ENCODE measurements at regions not wholly inside any gene's neighbourhood (a gene's known extent, or its start where the extent isn't known, plus 50 kb on each side); places are given as distances from the start of the nearest gene placed in this dataset.

- peaks cover 1% of the 10 kb centered on the region for H3K4me1 ChIP-seq (ENCODE audit: insufficient read depth)
- H3K27ac ChIP-seq (ENCODE audit: low read depth) = no peak overlapping the region
- no peak for DNase-seq (ENCODE audit: extremely low spot score)
- H3K36me3 ChIP-seq (ENCODE audit: insufficient read depth) = no peaks in the 10 kb centered on the region
- WGBS = 57% methylated on average over 2 of the region's 2 CpGs
- H3K4me3 ChIP-seq (ENCODE audit: low read depth, low read length) = no peak overlapping the region
Measured at GRCh38 chrX:74251006-74251930, 52.7 kb upstream of the ZCCHC13 start.

GRCh38 chrX:74250574-74250973, 53.4 kb upstream of the ZCCHC13 start:
- Histone ChIP-seq H3K4me3 (ENCODE audit: low read depth, low read length) (no peak overlapping the region), H3K4me1 (ENCODE audit: insufficient read depth) (peaks cover 1% of the 10 kb centered on the region), H3K27ac (ENCODE audit: low read depth) (no peak overlapping the region), H3K36me3 (ENCODE audit: insufficient read depth) (no peaks in the 10 kb centered on the region)
- DNase-seq (ENCODE audit: extremely low spot score) = no peak
- 68% methylated on average over 2 of the region's 2 CpGs for WGBS

- Histone ChIP-seq H3K27ac (ENCODE audit: low read depth) (no peak overlapping the region), H3K4me1 (ENCODE audit: insufficient read depth) (peaks cover 1% of the 10 kb centered on the region), H3K36me3 (ENCODE audit: insufficient read depth) (no peaks in the 10 kb centered on the region), H3K4me3 (ENCODE audit: low read depth, low read length) (no peak overlapping the region)
- WGBS = 29% methylated on average over 11 of the region's 11 CpGs
- DNase-seq (ENCODE audit: extremely low spot score) = no peak
Measured at GRCh38 chrX:74249963-74250362, 54.0 kb upstream of the ZCCHC13 start.

- H3K4me3 ChIP-seq (ENCODE audit: low read depth, low read length) = no peak overlapping the region
- no peak overlapping the region for H3K27ac ChIP-seq (ENCODE audit: low read depth)
- H3K36me3 ChIP-seq (ENCODE audit: insufficient read depth) = no peaks in the 10 kb centered on the region
- DNase-seq (ENCODE audit: extremely low spot score) = no peak
- WGBS = 31% methylated on average over 4 of the region's 4 CpGs
- peaks cover 1% of the 10 kb centered on the region for H3K4me1 ChIP-seq (ENCODE audit: insufficient read depth)
Measured at GRCh38 chrX:74248889-74249288, 55.1 kb upstream of the ZCCHC13 start.

GRCh38 chrX:74246524-74246923, 57.5 kb upstream of the ZCCHC13 start:
- H3K36me3 ChIP-seq (ENCODE audit: insufficient read depth) = no peaks in the 10 kb centered on the region
- no peak overlapping the region for H3K27ac ChIP-seq (ENCODE audit: low read depth)
- no peak for DNase-seq (ENCODE audit: extremely low spot score)
- no peak overlapping the region for H3K4me3 ChIP-seq (ENCODE audit: low read depth, low read length)
- H3K4me1 ChIP-seq (ENCODE audit: insufficient read depth) = peaks cover 1% of the 10 kb centered on the region

GRCh38 chrX:74242484-74243138, 61.4 kb upstream of the ZCCHC13 start:
- DNase-seq (ENCODE audit: extremely low spot score) = no peak
- H3K27ac ChIP-seq (ENCODE audit: low read depth) = no peak overlapping the region
- WGBS = 43% methylated on average over 8 of the region's 8 CpGs
- no peaks in the 10 kb centered on the region for H3K4me1 ChIP-seq (ENCODE audit: insufficient read depth)
- H3K4me3 ChIP-seq (ENCODE audit: low read depth, low read length) = no peak overlapping the region
- H3K36me3 ChIP-seq (ENCODE audit: insufficient read depth) = no peaks in the 10 kb centered on the region

- no peaks in the 10 kb centered on the region for H3K36me3 ChIP-seq (ENCODE audit: insufficient read depth)
- DNase-seq (ENCODE audit: extremely low spot score) = no peak
- no peak overlapping the region for H3K27ac ChIP-seq (ENCODE audit: low read depth)
- no peak overlapping the region for H3K4me3 ChIP-seq (ENCODE audit: low read depth, low read length)
- no peaks in the 10 kb centered on the region for H3K4me1 ChIP-seq (ENCODE audit: insufficient read depth)
Measured at GRCh38 chrX:74242050-74242449, 61.9 kb upstream of the ZCCHC13 start.

- no peaks in the 10 kb centered on the region for H3K4me1 ChIP-seq (ENCODE audit: insufficient read depth)
Measured at GRCh38 chrX:74238771-74239170, 65.2 kb upstream of the ZCCHC13 start.

GRCh38 chrX:74234818-74235217, 69.2 kb upstream of the ZCCHC13 start:
- no peak for DNase-seq (ENCODE audit: extremely low spot score)
- H3K4me3 ChIP-seq (ENCODE audit: low read depth, low read length) = no peak overlapping the region
- 81% methylated on average over 2 of the region's 2 CpGs for WGBS

More at GRCh38 chrX:74238771-74239170, 65.2 kb upstream of the ZCCHC13 start:
- Histone ChIP-seq H3K4me3 (ENCODE audit: low read depth, low read length) (no peak overlapping the region), H3K36me3 (ENCODE audit: insufficient read depth) (no peaks in the 10 kb centered on the region), H3K27ac (ENCODE audit: low read depth) (no peak overlapping the region)
- WGBS = 92% methylated on average over 1 of the region's 1 CpG
- DNase-seq (ENCODE audit: extremely low spot score) = no peak

GRCh38 chrX:74232859-74233258, 71.1 kb upstream of the ZCCHC13 start:
- H3K4me1 ChIP-seq (ENCODE audit: insufficient read depth) = no peaks in the 10 kb centered on the region
- DNase-seq (ENCODE audit: extremely low spot score) = no peak
- no peaks in the 10 kb centered on the region for H3K36me3 ChIP-seq (ENCODE audit: insufficient read depth)
- 72% methylated on average over 3 of the region's 3 CpGs for whole genome bisulfite sequencing
- H3K4me3 ChIP-seq (ENCODE audit: low read depth, low read length) = no peak overlapping the region
- no peak overlapping the region for H3K27ac ChIP-seq (ENCODE audit: low read depth)

More at GRCh38 chrX:74234818-74235217, 69.2 kb upstream of the ZCCHC13 start:
- no peak overlapping the region for H3K27ac ChIP-seq (ENCODE audit: low read depth)
- H3K4me1 ChIP-seq (ENCODE audit: insufficient read depth) = no peaks in the 10 kb centered on the region
- no peaks in the 10 kb centered on the region for H3K36me3 ChIP-seq (ENCODE audit: insufficient read depth)

GRCh38 chrX:74231625-74232024, 72.4 kb upstream of the ZCCHC13 start:
- Histone ChIP-seq H3K27ac (ENCODE audit: low read depth) (no peak overlapping the region), H3K36me3 (ENCODE audit: insufficient read depth) (no peaks in the 10 kb centered on the region), H3K4me3 (ENCODE audit: low read depth, low read length) (no peak overlapping the region), H3K4me1 (ENCODE audit: insufficient read depth) (no peaks in the 10 kb centered on the region)
- 61% methylated on average over 5 of the region's 5 CpGs for WGBS
- DNase-seq (ENCODE audit: extremely low spot score) = no peak

- no peaks in the 10 kb centered on the region for H3K4me1 ChIP-seq (ENCODE audit: insufficient read depth)
Measured at GRCh38 chrX:74230094-74230493, 73.9 kb upstream of the ZCCHC13 start.

GRCh38 chrX:74225111-74225510, 78.9 kb upstream of the ZCCHC13 start:
- H3K4me1 ChIP-seq (ENCODE audit: insufficient read depth) = no peaks in the 10 kb centered on the region
- H3K27ac ChIP-seq (ENCODE audit: low read depth) = no peak overlapping the region
- H3K36me3 ChIP-seq (ENCODE audit: insufficient read depth) = no peaks in the 10 kb centered on the region
- H3K4me3 ChIP-seq (ENCODE audit: low read depth, low read length) = no peak overlapping the region
- DNase-seq (ENCODE audit: extremely low spot score) = no peak
- 97% methylated on average over 5 of the region's 5 CpGs for WGBS

More at GRCh38 chrX:74230094-74230493, 73.9 kb upstream of the ZCCHC13 start:
- H3K36me3 ChIP-seq (ENCODE audit: insufficient read depth) = no peaks in the 10 kb centered on the region
- no peak for DNase-seq (ENCODE audit: extremely low spot score)
- no peak overlapping the region for H3K4me3 ChIP-seq (ENCODE audit: low read depth, low read length)
- H3K27ac ChIP-seq (ENCODE audit: low read depth) = no peak overlapping the region

GRCh38 chrX:74220277-74220676, 83.7 kb upstream of the ZCCHC13 start:
- WGBS = 95% methylated on average over 2 of the region's 2 CpGs
- no peak for DNase-seq (ENCODE audit: extremely low spot score)
- Histone ChIP-seq H3K4me1 (ENCODE audit: insufficient read depth) (no peaks in the 10 kb centered on the region), H3K27ac (ENCODE audit: low read depth) (no peak overlapping the region), H3K36me3 (ENCODE audit: insufficient read depth) (peaks cover 2% of the 10 kb centered on the region), H3K4me3 (ENCODE audit: low read depth, low read length) (no peak overlapping the region)

Measured in urinary bladder (tissue), 3 donors.